Endodermal cell (in vitro differentiated cells): ENCODE measurements at regions not wholly inside any gene's neighbourhood (a gene's known extent, or its start where the extent isn't known, plus 50 kb on each side); places are given as distances from the start of the nearest gene placed in this dataset.

Experiments
- DNase-seq: peaks from one replicate; pipeline ENCODE4 v3.0.0-alpha.2; 2017
- H3K27ac ChIP-seq: 2 replicates; pipeline ENCODE4 v1.5.1; 2013; ENCODE audit warnings: mild to moderate bottlenecking, low read depth, low read length, moderate library complexity
- H3K27me3 ChIP-seq: 2 replicates; pipeline ENCODE4 v1.6.1; 2013; ENCODE audit warnings: mild to moderate bottlenecking, low read length, moderate library complexity; ENCODE audit not compliant: insufficient read depth, control insufficient read depth, poor library complexity, severe bottlenecking
- H3K36me3 ChIP-seq: 2 replicates; pipeline ENCODE4 v1.7.0; 2013; ENCODE audit warnings: mild to moderate bottlenecking, low read length, moderate library complexity; ENCODE audit not compliant: control insufficient read depth, insufficient read depth
- H3K4me1 ChIP-seq: one replicate; pipeline ENCODE4 v1.7.0; 2013; ENCODE audit warnings: low read length; ENCODE audit not compliant: control insufficient read depth, insufficient read depth
- H3K4me3 ChIP-seq: 2 replicates; pipeline ENCODE4 v1.5.1; 2013; ENCODE audit warnings: mild to moderate bottlenecking, low read length, moderate library complexity
- H3K9ac ChIP-seq: 2 replicates; pipeline ENCODE4 v1.6.1; 2013; ENCODE audit warnings: mild to moderate bottlenecking, low read length, moderate library complexity; ENCODE audit not compliant: poor library complexity, severe bottlenecking; ENCODE audit errors: extremely low read depth
- H3K9me3 ChIP-seq: 2 replicates; pipeline ENCODE4 v1.6.1; 2013; ENCODE audit warnings: mild to moderate bottlenecking, low read length, moderate library complexity; ENCODE audit not compliant: control insufficient read depth
- H3K27ac Mint-ChIP-seq: 2 replicates; pipeline ENCODE4 v1.8.0; 2020; ENCODE audit warnings: mixed read lengths
- H3K27me3 Mint-ChIP-seq: 2 replicates; pipeline ENCODE4 v1.8.0; 2021; ENCODE audit warnings: mild to moderate bottlenecking, mixed read lengths; ENCODE audit not compliant: insufficient read depth
- H3K36me3 Mint-ChIP-seq: 2 replicates; pipeline ENCODE4 v1.8.0; 2020; ENCODE audit warnings: low read depth, mixed read lengths
- H3K4me1 Mint-ChIP-seq: 2 replicates; pipeline ENCODE4 v1.8.0; 2020; ENCODE audit warnings: mixed read lengths
- H3K4me3 Mint-ChIP-seq: 2 replicates; pipeline ENCODE4 v1.8.0; 2020; ENCODE audit warnings: mild to moderate bottlenecking, moderate library complexity, mixed read lengths
- H3K9me3 Mint-ChIP-seq: 2 replicates; pipeline ENCODE4 v1.8.0; 2020; ENCODE audit warnings: mild to moderate bottlenecking, mixed read lengths
- CTCF ChIP-seq: fragments of 200-600 bp; sonication (generic); conservative IDR thresholded peaks from 2 replicates; pipeline ENCODE4 v1.5.0; 2021; ENCODE audit warnings: antibody characterized with exemption, mild to moderate bottlenecking
- WGBS, 2 experiments: methylation state at CpG; one replicate each; pipeline versions ENCODE4 v1.1.5 to v1.1.7; 2013; ENCODE audit warnings: missing lambda C conversion rate in 2 of 2, mixed read lengths in 1 of 2; ENCODE audit not compliant: insufficient coverage in 1 of 2, insufficient read length in 1 of 2; 5-methylcytosine and 5-hydroxymethylcytosine counted together

GRCh38 chr10:78251016-78251385, 217.3 kb downstream of the RPS24 start:
- 89 to 92% methylated on average over 5 to 7 of the region's 7 CpGs for WGBS, 2 experiments
- DNase-seq = no peak
- no peaks in the 10 kb centered on the region for H3K9me3 Mint-ChIP-seq
- no peak overlapping the region for H3K27ac Mint-ChIP-seq
- peaks cover 6% of the 10 kb centered on the region for H3K27me3 Mint-ChIP-seq
- no peak for TF ChIP-seq CTCF
- Histone ChIP-seq H3K27me3 (no peaks in the 10 kb centered on the region), H3K9ac (no peak overlapping the region), H3K4me3 (no peak overlapping the region), H3K4me1 (no peaks in the 10 kb centered on the region), H3K36me3 (no peaks in the 10 kb centered on the region), H3K9me3 (no peaks in the 10 kb centered on the region), H3K27ac (no peak overlapping the region)
- no peak overlapping the region for H3K4me3 Mint-ChIP-seq
- H3K4me1 Mint-ChIP-seq = peaks cover 2% of the 10 kb centered on the region
- no peaks in the 10 kb centered on the region for H3K36me3 Mint-ChIP-seq

- H3K27me3 Mint-ChIP-seq = peaks cover 6% of the 10 kb centered on the region
- Histone ChIP-seq H3K9ac (no peak overlapping the region), H3K9me3 (no peaks in the 10 kb centered on the region), H3K27me3 (no peaks in the 10 kb centered on the region), H3K4me3 (no peak overlapping the region), H3K27ac (no peak overlapping the region), H3K4me1 (no peaks in the 10 kb centered on the region), H3K36me3 (no peaks in the 10 kb centered on the region)
- TF ChIP-seq CTCF = no peak
- no peak overlapping the region for H3K4me3 Mint-ChIP-seq
- no peak overlapping the region for H3K27ac Mint-ChIP-seq
- 87 to 92% methylated on average over 8 to 10 of the region's 10 CpGs for WGBS, 2 experiments
- no peak for DNase-seq
- H3K36me3 Mint-ChIP-seq = no peaks in the 10 kb centered on the region
- H3K4me1 Mint-ChIP-seq = peaks cover 2% of the 10 kb centered on the region
- no peaks in the 10 kb centered on the region for H3K9me3 Mint-ChIP-seq
These were observed 218.6 kb downstream of the RPS24 start for GRCh38 chr10:78252286-78252685.

- H3K27me3 ChIP-seq = no peaks in the 10 kb centered on the region
- H3K9ac ChIP-seq = no peak overlapping the region
- H3K4me3 Mint-ChIP-seq = no peak overlapping the region
- no peaks in the 10 kb centered on the region for H3K4me1 ChIP-seq
- no peak overlapping the region for H3K27ac Mint-ChIP-seq
- no peak for DNase-seq
- peaks cover under 1% of the 10 kb centered on the region for H3K27me3 Mint-ChIP-seq
- H3K36me3 ChIP-seq = no peaks in the 10 kb centered on the region
- no peak overlapping the region for H3K27ac ChIP-seq
- TF ChIP-seq CTCF = no peak
- H3K9me3 ChIP-seq = no peaks in the 10 kb centered on the region
- H3K9me3 Mint-ChIP-seq = no peaks in the 10 kb centered on the region
- no peaks in the 10 kb centered on the region for H3K36me3 Mint-ChIP-seq
- H3K4me1 Mint-ChIP-seq = peaks cover 8% of the 10 kb centered on the region
- WGBS, 2 experiments = 87 to 94% methylated on average over 5 to 9 of the region's 9 CpGs
- H3K4me3 ChIP-seq = no peak overlapping the region
These were observed 219.6 kb downstream of the RPS24 start for GRCh38 chr10:78253063-78253853.
